Muscle layer of colon (tissue), 2 donors: ENCODE measurements at regions not wholly inside any gene's neighbourhood (a gene's known extent, or its start where the extent isn't known, plus 50 kb on each side); places are given as distances from the start of the nearest gene placed in this dataset.

Source experiments
- H3K27ac ChIP-seq: one replicate; pipeline ENCODE4 v1.7.0; 2013; ENCODE audit warnings: low read depth, mild to moderate bottlenecking, low read length, moderate library complexity
- H3K27me3 ChIP-seq, 2 donors: one replicate each; pipeline ENCODE4 v1.7.0; 2013; ENCODE audit warnings: low read length in 2 of 2, mild to moderate bottlenecking in 2 of 2; ENCODE audit not compliant: insufficient read depth in 2 of 2, control insufficient read depth in 1 of 2
- H3K36me3 ChIP-seq: one replicate; pipeline ENCODE4 v1.7.0; 2013; ENCODE audit warnings: mild to moderate bottlenecking, low read length; ENCODE audit not compliant: insufficient read depth
- H3K4me1 ChIP-seq: one replicate; pipeline ENCODE4 v1.7.0; 2013; ENCODE audit warnings: mild to moderate bottlenecking, low read length; ENCODE audit not compliant: insufficient read depth
- H3K4me3 ChIP-seq, 2 donors: one replicate each; pipeline ENCODE4 v1.7.0; 2013; ENCODE audit warnings: low read length in 2 of 2, low read depth in 1 of 2, mild to moderate bottlenecking in 1 of 2, moderate library complexity in 1 of 2
- H3K9ac ChIP-seq: one replicate; pipeline ENCODE4 v1.7.0; 2013; ENCODE audit warnings: low read length
- H3K9me3 ChIP-seq: one replicate; pipeline ENCODE4 v1.7.0; 2013; ENCODE audit warnings: mild to moderate bottlenecking, low read length
- donor health status: abdominal sarcoma.
- donor health status: Adenocarcinoma of cecum.

- H3K4me3 ChIP-seq, result no peak overlapping the region
- no peaks in the 10 kb centered on the region for H3K4me1 ChIP-seq
- H3K9me3 ChIP-seq, result no peaks in the 10 kb centered on the region
- H3K27ac ChIP-seq, result no peak overlapping the region
- H3K36me3 ChIP-seq, result no peaks in the 10 kb centered on the region
- H3K27me3 ChIP-seq, result no peaks in the 10 kb centered on the region
- H3K9ac ChIP-seq, result no peak overlapping the region
These were observed 56.0 kb upstream of the FAM174A start for GRCh38 chr5:100479079-100479688.

GRCh38 chr5:100472091-100472490, 63.1 kb upstream of the FAM174A start:
- H3K27me3 ChIP-seq, result no peaks in the 10 kb centered on the region
- H3K4me1 ChIP-seq, result no peaks in the 10 kb centered on the region
- no peaks in the 10 kb centered on the region for H3K9me3 ChIP-seq
- H3K4me3 ChIP-seq, result no peak overlapping the region
- H3K9ac ChIP-seq, result no peak overlapping the region
- H3K36me3 ChIP-seq, result no peaks in the 10 kb centered on the region
- no peak overlapping the region for H3K27ac ChIP-seq

GRCh38 chr5:100469767-100470166, 65.4 kb upstream of the FAM174A start:
- Histone ChIP-seq H3K27ac (no peak overlapping the region), H3K36me3 (no peaks in the 10 kb centered on the region), H3K9me3 (no peaks in the 10 kb centered on the region), H3K4me3 (no peak overlapping the region), H3K27me3 (no peaks in the 10 kb centered on the region), H3K9ac (no peak overlapping the region), H3K4me1 (no peaks in the 10 kb centered on the region)

- Histone ChIP-seq H3K9me3 (no peaks in the 10 kb centered on the region), H3K4me3 (no peak overlapping the region), H3K36me3 (no peaks in the 10 kb centered on the region), H3K27me3 (no peaks in the 10 kb centered on the region), H3K9ac (no peak overlapping the region), H3K4me1 (no peaks in the 10 kb centered on the region), H3K27ac (no peak overlapping the region)
These were observed 70.8 kb upstream of the FAM174A start for GRCh38 chr5:100464418-100464817.

- H3K4me1 ChIP-seq, result no peaks in the 10 kb centered on the region
- no peaks in the 10 kb centered on the region for H3K36me3 ChIP-seq
- no peaks in the 10 kb centered on the region for H3K9me3 ChIP-seq
- H3K27ac ChIP-seq, result no peak overlapping the region
- H3K4me3 ChIP-seq, result no peak overlapping the region
- no peak overlapping the region for H3K9ac ChIP-seq
- no peaks in the 10 kb centered on the region for H3K27me3 ChIP-seq
These were observed 78.6 kb upstream of the FAM174A start for GRCh38 chr5:100456615-100457014.

- Histone ChIP-seq H3K4me3 (no peak overlapping the region), H3K27ac (no peak overlapping the region), H3K36me3 (no peaks in the 10 kb centered on the region), H3K4me1 (no peaks in the 10 kb centered on the region), H3K27me3 (no peaks in the 10 kb centered on the region), H3K9ac (no peak overlapping the region), H3K9me3 (no peaks in the 10 kb centered on the region)
These were observed 83.0 kb upstream of the FAM174A start for GRCh38 chr5:100452126-100452525.

GRCh38 chr5:100448111-100448528, 87.1 kb upstream of the FAM174A start:
- Histone ChIP-seq H3K9me3 (no peaks in the 10 kb centered on the region), H3K27ac (no peak overlapping the region), H3K36me3 (no peaks in the 10 kb centered on the region), H3K9ac (no peak overlapping the region), H3K27me3 (no peaks in the 10 kb centered on the region), H3K4me3 (no peak overlapping the region), H3K4me1 (no peaks in the 10 kb centered on the region)

GRCh38 chr5:100446879-100447430, 88.2 kb upstream of the FAM174A start:
- no peaks in the 10 kb centered on the region for H3K27me3 ChIP-seq
- no peaks in the 10 kb centered on the region for H3K36me3 ChIP-seq
- H3K4me1 ChIP-seq, result no peaks in the 10 kb centered on the region
- no peak overlapping the region for H3K4me3 ChIP-seq
- H3K9ac ChIP-seq, result no peak overlapping the region
- no peak overlapping the region for H3K27ac ChIP-seq
- H3K9me3 ChIP-seq, result no peaks in the 10 kb centered on the region

- Histone ChIP-seq H3K36me3 (no peaks in the 10 kb centered on the region), H3K4me1 (no peaks in the 10 kb centered on the region), H3K27me3 (no peaks in the 10 kb centered on the region), H3K4me3 (no peak overlapping the region), H3K9ac (no peak overlapping the region), H3K27ac (no peak overlapping the region), H3K9me3 (no peaks in the 10 kb centered on the region)
These were observed 90.2 kb upstream of the FAM174A start for GRCh38 chr5:100444961-100445360.

GRCh38 chr5:100434815-100435214, 100.4 kb upstream of the FAM174A start:
- Histone ChIP-seq H3K36me3 (no peaks in the 10 kb centered on the region), H3K9me3 (no peaks in the 10 kb centered on the region), H3K4me1 (no peaks in the 10 kb centered on the region), H3K9ac (no peak overlapping the region), H3K27ac (no peak overlapping the region), H3K4me3 (no peak overlapping the region), H3K27me3 (no peaks in the 10 kb centered on the region)

- Histone ChIP-seq H3K9me3 (no peaks in the 10 kb centered on the region), H3K9ac (no peak overlapping the region), H3K4me1 (no peaks in the 10 kb centered on the region), H3K27ac (no peak overlapping the region), H3K4me3 (no peak overlapping the region), H3K27me3 (no peaks in the 10 kb centered on the region), H3K36me3 (no peaks in the 10 kb centered on the region)
These were observed 102.4 kb upstream of the FAM174A start for GRCh38 chr5:100432741-100433140.
